HL-60 (cell line): ENCODE measurements at regions not wholly inside any gene's neighbourhood (a gene's known extent, or its start where the extent isn't known, plus 50 kb on each side); places are given as distances from the start of the nearest gene placed in this dataset.

Experiments used
- DNase-seq, 2 experiments: peaks; one replicate each; pipeline ENCODE4 v3.0.0-alpha.2; 2010 to 2020; ENCODE audit warnings: low read depth in 1 of 2, low spot score in 1 of 2
- H3K27ac ChIP-seq: fragments of 250-450 bp; sonication (Bioruptor Pico); replicated peaks from 2 replicates; pipeline ENCODE4 v1.5.1; 2020; ENCODE audit warnings: mild to moderate bottlenecking, moderate library complexity
- H3K27me3 ChIP-seq: fragments of 250-450 bp; sonication (Bioruptor Pico); 2 replicates; pipeline ENCODE4 v1.5.1; 2021; ENCODE audit warnings: mild to moderate bottlenecking, moderate library complexity; ENCODE audit not compliant: insufficient read depth, poor library complexity, severe bottlenecking
- H3K4me3 ChIP-seq: replicated peaks from 2 replicates; pipeline ENCODE4 v1.5.1; 2011; ENCODE audit warnings: mild to moderate bottlenecking, control low read depth, low read length; ENCODE audit not compliant: insufficient read depth
- CTCF ChIP-seq: IDR thresholded peaks from one replicate; pipeline ENCODE4 v1.5.1; 2011; ENCODE audit warnings: low read length, control low read depth, inconsistent platforms; ENCODE audit not compliant: insufficient read depth
- GABPA ChIP-seq: IDR thresholded peaks from 2 replicates; pipeline ENCODE4 v1.6.1; 2012; ENCODE audit warnings: low read depth
- POLR2AphosphoS5 ChIP-seq: IDR thresholded peaks from 2 replicates; pipeline ENCODE4 v1.6.1; 2012; ENCODE audit warnings: low read depth
- SPI1 ChIP-seq: IDR thresholded peaks from 2 replicates; pipeline ENCODE4 v1.6.1; 2012; ENCODE audit warnings: low read depth, mild to moderate bottlenecking, borderline replicate concordance
- TF ChIP-seq, protein P1 (sequence below): IDR thresholded peaks from 2 replicates; pipeline ENCODE4 v1.6.1; 2012; ENCODE audit warnings: low read depth; ENCODE audit not compliant: insufficient replicate concordance

- no peaks in the 10 kb centered on the region for H3K27me3 ChIP-seq
- no peak overlapping the region for H3K4me3 ChIP-seq
- DNase-seq = no peak
- no peak overlapping the region for H3K27ac ChIP-seq
- TF ChIP-seq GABPA (no peak), POLR2AphosphoS5 (no peak), SPI1 (no peak), CTCF (no peak)
- TF ChIP-seq, protein P1, sequence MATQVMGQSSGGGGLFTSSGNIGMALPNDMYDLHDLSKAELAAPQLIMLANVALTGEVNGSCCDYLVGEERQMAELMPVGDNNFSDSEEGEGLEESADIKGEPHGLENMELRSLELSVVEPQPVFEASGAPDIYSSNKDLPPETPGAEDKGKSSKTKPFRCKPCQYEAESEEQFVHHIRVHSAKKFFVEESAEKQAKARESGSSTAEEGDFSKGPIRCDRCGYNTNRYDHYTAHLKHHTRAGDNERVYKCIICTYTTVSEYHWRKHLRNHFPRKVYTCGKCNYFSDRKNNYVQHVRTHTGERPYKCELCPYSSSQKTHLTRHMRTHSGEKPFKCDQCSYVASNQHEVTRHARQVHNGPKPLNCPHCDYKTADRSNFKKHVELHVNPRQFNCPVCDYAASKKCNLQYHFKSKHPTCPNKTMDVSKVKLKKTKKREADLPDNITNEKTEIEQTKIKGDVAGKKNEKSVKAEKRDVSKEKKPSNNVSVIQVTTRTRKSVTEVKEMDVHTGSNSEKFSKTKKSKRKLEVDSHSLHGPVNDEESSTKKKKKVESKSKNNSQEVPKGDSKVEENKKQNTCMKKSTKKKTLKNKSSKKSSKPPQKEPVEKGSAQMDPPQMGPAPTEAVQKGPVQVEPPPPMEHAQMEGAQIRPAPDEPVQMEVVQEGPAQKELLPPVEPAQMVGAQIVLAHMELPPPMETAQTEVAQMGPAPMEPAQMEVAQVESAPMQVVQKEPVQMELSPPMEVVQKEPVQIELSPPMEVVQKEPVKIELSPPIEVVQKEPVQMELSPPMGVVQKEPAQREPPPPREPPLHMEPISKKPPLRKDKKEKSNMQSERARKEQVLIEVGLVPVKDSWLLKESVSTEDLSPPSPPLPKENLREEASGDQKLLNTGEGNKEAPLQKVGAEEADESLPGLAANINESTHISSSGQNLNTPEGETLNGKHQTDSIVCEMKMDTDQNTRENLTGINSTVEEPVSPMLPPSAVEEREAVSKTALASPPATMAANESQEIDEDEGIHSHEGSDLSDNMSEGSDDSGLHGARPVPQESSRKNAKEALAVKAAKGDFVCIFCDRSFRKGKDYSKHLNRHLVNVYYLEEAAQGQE = no peak
Measured at GRCh38 chr12:102722147-102722546, 194.9 kb downstream of the PAH start.

DNA sequence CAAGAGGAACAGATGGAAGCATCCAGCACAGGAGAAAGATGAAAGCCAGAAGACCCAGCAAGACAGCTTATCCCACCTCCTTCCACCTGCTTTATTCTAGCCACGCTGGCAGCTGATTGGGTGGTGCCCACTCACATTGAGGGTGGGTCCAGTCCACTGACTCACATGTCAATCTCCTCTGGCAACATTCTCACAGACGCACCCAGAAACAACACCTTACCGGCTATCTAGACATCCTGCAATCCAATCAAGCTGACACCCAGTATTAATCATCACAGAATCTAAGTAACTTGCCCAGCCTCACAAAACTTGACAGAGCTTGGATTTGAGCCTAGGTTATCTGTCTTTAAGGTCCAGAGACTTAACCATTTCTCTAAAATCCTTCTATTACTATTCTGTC is 208.9 kb downstream of the PAH start:
- DNase-seq = no peak
- H3K27ac ChIP-seq = no peak overlapping the region
- TF ChIP-seq POLR2AphosphoS5 (no peak), CTCF (no peak), SPI1 (no peak), GABPA (no peak)
- TF ChIP-seq, protein P1 = no peak
- no peaks in the 10 kb centered on the region for H3K27me3 ChIP-seq
- H3K4me3 ChIP-seq = no peak overlapping the region

DNA sequence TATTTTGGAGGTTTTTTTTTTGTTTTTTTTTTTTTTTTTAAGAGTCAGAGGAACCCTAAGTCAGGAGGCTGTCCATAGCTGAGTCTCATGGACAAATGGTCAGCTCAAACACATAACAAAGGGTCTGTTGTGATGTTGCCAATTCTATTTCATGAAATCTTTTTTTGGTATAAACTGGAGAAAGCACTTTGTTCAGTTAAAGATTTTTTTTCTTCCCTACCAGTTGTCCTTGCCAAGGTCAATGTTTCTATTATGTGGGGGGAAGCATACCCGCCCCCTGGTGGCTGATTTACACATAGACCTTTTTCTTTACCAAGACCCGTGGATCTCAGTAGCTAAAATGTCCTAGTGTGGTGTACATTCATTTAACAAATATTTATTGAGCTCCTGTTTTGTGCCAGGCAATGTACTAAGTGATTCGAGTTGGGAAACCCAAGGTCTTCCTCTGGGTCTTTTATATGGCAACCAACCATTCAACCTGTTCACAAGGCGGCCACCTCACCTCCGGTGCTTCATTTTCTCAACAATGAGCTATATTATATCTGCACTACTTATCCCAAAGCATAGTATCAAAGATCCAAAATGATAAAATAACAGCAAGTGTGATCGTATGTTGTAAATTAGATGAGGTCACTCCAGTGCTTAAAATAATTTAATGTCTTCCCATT is 214.5 kb downstream of the PAH start:
- TF ChIP-seq POLR2AphosphoS5 = no peak
- TF ChIP-seq, protein P1 = no peak
- peak; percentile 35 for TF ChIP-seq CTCF
- Histone ChIP-seq H3K27me3 (no peaks in the 10 kb centered on the region), H3K27ac (no peak overlapping the region), H3K4me3 (no peak overlapping the region)
- peak; percentile 11 to 36 for DNase-seq
